ENCODE measurements at regions not wholly inside any gene's neighbourhood (a gene's known extent, or its start where the extent isn't known, plus 50 kb on each side); places are given as distances from the start of the nearest gene placed in this dataset.

GRCh38 chr4:97317671-97318070 lies 825.6 kb downstream of the STPG2 start:
- no peak for DNase-seq (ENCODE audit: low read depth, low spot score)
- Histone ChIP-seq H3K4me1 (ENCODE audit: control insufficient read depth, insufficient read depth, low read length) (no peaks in the 10 kb centered on the region), H3K36me3 (ENCODE audit: control insufficient read depth in 2 of 2, insufficient read depth in 2 of 2, low read length in 1 of 2) (no peaks in the 10 kb centered on the region), H3K9ac (ENCODE audit: control insufficient read depth, insufficient read depth, low read length) (no peak overlapping the region), H3K27ac (ENCODE audit: control insufficient read depth, insufficient read depth) (no peak overlapping the region), H4K20me1 (ENCODE audit: control insufficient read depth, insufficient read depth) (no peaks in the 10 kb centered on the region), H3K4me3 (no peak overlapping the region), H2AFZ (ENCODE audit: control insufficient read depth, low read depth, low read length) (no peak overlapping the region), H3K9me3 (replicated peaks; ENCODE audit: control insufficient read depth, insufficient read depth, low read length) (no peaks in the 10 kb centered on the region), H3K79me2 (ENCODE audit: control insufficient read depth, insufficient read depth, low read length) (no peaks in the 10 kb centered on the region), H3K27me3 (replicated peaks in 1 of 2; ENCODE audit: control insufficient read depth in 2 of 2, insufficient read depth in 2 of 2, low read length in 1 of 2) (no peaks in the 10 kb centered on the region), H3K4me2 (ENCODE audit: control insufficient read depth, insufficient read depth) (no peak overlapping the region)
- SMC1A ChIA-PET (ENCODE audit: uncharacterized antibody, unreplicated experiment): no interaction called here
- CTCF ChIA-PET: no interaction called here
- no TSS peak for BruUV-seq (replicated peaks)
- 0% methylated on average over 2 of the region's 2 CpGs for WGBS (ENCODE audit: insufficient coverage, insufficient replicate concordance, low lambda C conversion rate, missing lambda C conversion rate)
- intact Hi-C loops (cut with micrococcal nuclease; ENCODE audit: unreplicated experiment): no loop called here
- no peak for FAIRE-seq
- in situ Hi-C loops (cut with MboI): no loop called here
- TF ChIP-seq LARP7 (IDR thresholded peaks at IDR 0.05) (no peak), SRF (IDR thresholded peaks at IDR 0.05; ENCODE audit: low read depth in 2 of 2, low read length in 2 of 2) (no peak), JUND (IDR thresholded peaks at IDR 0.05; ENCODE audit: low read depth, low read length) (no peak), RBBP5 (conservative IDR thresholded peaks at IDR 0.05) (no peak), TARDBP (IDR thresholded peaks at IDR 0.05; ENCODE audit: borderline replicate concordance) (no peak), CHD1 (IDR thresholded peaks at IDR 0.05; ENCODE audit: low read depth, low read length) (no peak), ATF2 (IDR thresholded peaks at IDR 0.05; ENCODE audit: low read length) (no peak), MAX (IDR thresholded peaks at IDR 0.05; ENCODE audit: low read depth, low read length) (no peak), USF2 (IDR thresholded peaks at IDR 0.05; ENCODE audit: borderline replicate concordance, low read depth, low read length) (no peak), PKNOX1 (IDR thresholded peaks at IDR 0.05) (no peak), FOXK2 (IDR thresholded peaks at IDR 0.05) (no peak), BCL11A (IDR thresholded peaks at IDR 0.05; ENCODE audit: low read depth, low read length) (no peak), ZBTB33 (IDR thresholded peaks at IDR 0.05) (no peak), MTA2 (IDR thresholded peaks at IDR 0.05; ENCODE audit: low read depth) (no peak), RELB (IDR thresholded peaks at IDR 0.05; ENCODE audit: low read depth) (no peak), NR2C2 (IDR thresholded peaks at IDR 0.05; ENCODE audit: borderline replicate concordance, control insufficient read depth, insufficient read length, low read depth) (no peak), MLLT1 (IDR thresholded peaks at IDR 0.05) (no peak), NRF1 (conservative IDR thresholded peaks at IDR 0.05; ENCODE audit: low read depth, low read length) (no peak)
- ATAC-seq: no peak
- RAD21 ChIA-PET (ENCODE audit: unreplicated experiment): no interaction called here
- POLR2A ChIA-PET: no interaction called here

All from GM12878 (cell line).